Stimulated activated effector memory CD8-positive, alpha-beta T cell treated with anti-CD3 and anti-CD28 coated beads, Interleukin-12 subunit alpha, Interleukin-12 subunit beta, amount 100 ng/mL, for 72 hours (primary cell): ENCODE measurements at regions not wholly inside any gene's neighbourhood (a gene's known extent, or its start where the extent isn't known, plus 50 kb on each side); places are given as distances from the start of the nearest gene placed in this dataset.
"Not testable (repeated sequence)": the region's sequence is repeated elsewhere in the genome, so short reads cannot be mapped to it uniquely, and the experiment has no call there.

Experiments
- ATAC-seq: fragments of 150-1000 bp; cut with Tn5 transposase; 2 replicates; pipeline ENCODE4 v1.10.0; 2021
- DNase-seq, 2 donors: peaks; one replicate each; pipeline ENCODE4 v3.0.0; 2021 to 2022; ENCODE audit warnings: low spot score in 2 of 2
- H3K27ac Mint-ChIP-seq: one replicate; pipeline ENCODE4 v1.8.0; 2022; ENCODE audit warnings: mild to moderate bottlenecking, mixed read lengths
- H3K36me3 Mint-ChIP-seq: one replicate; pipeline ENCODE4 v1.8.0; 2022; ENCODE audit warnings: mild to moderate bottlenecking, mixed read lengths
- H3K4me1 Mint-ChIP-seq: one replicate; pipeline ENCODE4 v1.8.0; 2022; ENCODE audit warnings: mixed read lengths
- H3K4me3 Mint-ChIP-seq: one replicate; pipeline ENCODE4 v1.8.0; 2022; ENCODE audit warnings: mild to moderate bottlenecking, mixed read lengths
- H3K9me3 Mint-ChIP-seq: one replicate; pipeline ENCODE4 v1.8.0; 2022; ENCODE audit warnings: mixed read lengths

GRCh38 chr1:8154621-8155052 lies 128.5 kb upstream of the ERRFI1 start:
- H3K4me3 Mint-ChIP-seq, result no peak overlapping the region
- no peak for DNase-seq
- peaks cover 46% of the 10 kb centered on the region for H3K4me1 Mint-ChIP-seq
- no peak for ATAC-seq
- H3K36me3 Mint-ChIP-seq, result no peaks in the 10 kb centered on the region
- no peak overlapping the region for H3K27ac Mint-ChIP-seq
- no peaks in the 10 kb centered on the region for H3K9me3 Mint-ChIP-seq

- DNase-seq (no peak), ATAC-seq (no peak)
- H3K4me1 Mint-ChIP-seq, result peaks cover 42% of the 10 kb centered on the region
- no peaks in the 10 kb centered on the region for H3K36me3 Mint-ChIP-seq
- no peak overlapping the region for H3K27ac Mint-ChIP-seq
- H3K4me3 Mint-ChIP-seq, result no peak overlapping the region
- no peaks in the 10 kb centered on the region for H3K9me3 Mint-ChIP-seq
These were observed 127.9 kb upstream of the ERRFI1 start for GRCh38 chr1:8153961-8154360.

DNA sequence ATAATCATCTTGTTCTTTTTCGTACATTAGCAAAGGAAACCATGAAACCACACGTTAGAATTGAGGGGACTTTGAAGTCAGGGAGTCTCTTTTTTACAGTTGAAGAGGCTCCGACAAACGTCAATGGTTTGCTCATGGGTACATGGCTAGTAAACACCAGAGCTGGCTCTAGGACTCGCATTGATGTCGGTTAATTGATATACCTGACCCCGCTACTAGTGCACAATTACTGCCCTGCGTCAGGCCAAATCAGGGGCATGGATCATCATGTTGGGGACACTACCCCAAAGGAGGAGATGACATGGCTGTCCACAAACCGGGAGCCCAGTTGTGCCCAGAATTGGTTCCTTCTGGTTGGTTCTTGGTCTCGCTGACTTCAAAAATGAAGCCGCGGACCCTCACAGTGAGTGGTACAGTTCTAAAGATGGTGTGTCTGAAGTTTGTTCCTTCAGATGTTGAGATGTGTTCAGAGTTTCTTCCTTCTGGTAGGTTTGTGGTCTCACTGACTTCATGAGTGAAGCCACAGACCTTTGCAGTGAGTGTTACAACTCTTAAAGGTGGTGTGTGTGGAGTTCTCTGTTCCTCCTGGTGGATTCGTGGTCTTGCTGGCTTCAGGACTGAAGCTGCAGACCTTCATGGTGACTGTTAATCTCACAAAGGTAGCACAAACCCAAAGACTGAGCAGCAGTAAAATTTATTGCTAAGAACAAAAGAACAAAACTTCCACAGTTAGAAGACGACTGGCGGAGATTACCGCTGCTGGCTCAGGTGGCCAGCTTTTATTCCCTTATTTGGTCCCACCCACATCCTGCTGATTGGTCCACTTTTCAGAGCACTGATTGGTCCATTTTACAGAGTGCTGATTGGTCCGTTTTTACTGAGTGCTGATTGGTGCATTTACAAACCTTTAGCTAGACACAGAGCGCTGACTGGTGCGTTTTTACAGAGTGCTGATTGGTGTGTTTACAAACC lies 126.9 kb upstream of the ERRFI1 start:
- Mint-ChIP-seq H3K4me3 (peak overlapping the region; percentile 70), H3K27ac (peak overlapping the region; percentile 93), H3K9me3 (no peaks in the 10 kb centered on the region), H3K4me1 (peaks cover 39% of the 10 kb centered on the region), H3K36me3 (no peaks in the 10 kb centered on the region)
- DNase-seq (peak; percentile 18 to 77), ATAC-seq (peak; percentile 91)

DNA sequence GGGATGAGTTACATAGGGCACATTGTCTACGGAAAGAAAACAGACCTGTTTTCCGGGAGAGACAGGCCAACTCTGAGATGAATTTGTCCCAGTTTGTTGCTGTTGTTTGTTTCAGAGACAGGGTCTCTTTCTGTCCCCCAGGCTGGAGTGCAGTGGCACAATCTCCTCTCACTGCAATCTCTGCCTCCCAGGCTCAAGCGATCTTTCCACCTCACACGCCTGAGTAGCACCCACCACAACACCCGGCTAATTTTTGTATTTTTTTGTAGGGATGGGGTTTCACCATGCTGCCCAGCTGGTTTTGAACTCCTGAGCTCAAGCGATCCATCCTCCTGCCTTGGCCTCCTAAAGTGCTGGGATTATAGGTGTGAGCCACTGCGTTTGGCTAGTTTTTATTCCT lies 125.5 kb upstream of the ERRFI1 start:
- peak overlapping the region; percentile 70 for H3K4me3 Mint-ChIP-seq
- H3K27ac Mint-ChIP-seq, result no peak overlapping the region
- no peaks in the 10 kb centered on the region for H3K36me3 Mint-ChIP-seq
- no peak for ATAC-seq
- no peaks in the 10 kb centered on the region for H3K9me3 Mint-ChIP-seq
- DNase-seq, result no peak
- peaks cover 39% of the 10 kb centered on the region for H3K4me1 Mint-ChIP-seq

GRCh38 chr1:8149756-8150155 lies 123.6 kb upstream of the ERRFI1 start:
- not testable (repeated sequence) for H3K9me3 Mint-ChIP-seq, ATAC-seq, H3K4me3 Mint-ChIP-seq, H3K36me3 Mint-ChIP-seq, DNase-seq, H3K27ac Mint-ChIP-seq
- peaks cover 54% of the 10 kb centered on the region for H3K4me1 Mint-ChIP-seq

GRCh38 chr1:8147956-8148355 lies 121.8 kb upstream of the ERRFI1 start:
- Mint-ChIP-seq H3K4me3 (no peak overlapping the region), H3K4me1 (peaks cover 48% of the 10 kb centered on the region)
- ATAC-seq, result no peak

GRCh38 chr1:8146257-8146855 lies 120.2 kb upstream of the ERRFI1 start:
- Mint-ChIP-seq H3K9me3 (no peaks in the 10 kb centered on the region), H3K4me1 (peaks cover 32% of the 10 kb centered on the region), H3K4me3 (no peak overlapping the region), H3K36me3 (no peaks in the 10 kb centered on the region), H3K27ac (peak overlapping the region; percentile 41)
- ATAC-seq (no peak), DNase-seq (no peak)

More at GRCh38 chr1:8147956-8148355, 121.8 kb upstream of the ERRFI1 start:
- Mint-ChIP-seq H3K27ac (no peak overlapping the region), H3K9me3 (no peaks in the 10 kb centered on the region), H3K36me3 (no peaks in the 10 kb centered on the region)
- DNase-seq, result no peak

DNA sequence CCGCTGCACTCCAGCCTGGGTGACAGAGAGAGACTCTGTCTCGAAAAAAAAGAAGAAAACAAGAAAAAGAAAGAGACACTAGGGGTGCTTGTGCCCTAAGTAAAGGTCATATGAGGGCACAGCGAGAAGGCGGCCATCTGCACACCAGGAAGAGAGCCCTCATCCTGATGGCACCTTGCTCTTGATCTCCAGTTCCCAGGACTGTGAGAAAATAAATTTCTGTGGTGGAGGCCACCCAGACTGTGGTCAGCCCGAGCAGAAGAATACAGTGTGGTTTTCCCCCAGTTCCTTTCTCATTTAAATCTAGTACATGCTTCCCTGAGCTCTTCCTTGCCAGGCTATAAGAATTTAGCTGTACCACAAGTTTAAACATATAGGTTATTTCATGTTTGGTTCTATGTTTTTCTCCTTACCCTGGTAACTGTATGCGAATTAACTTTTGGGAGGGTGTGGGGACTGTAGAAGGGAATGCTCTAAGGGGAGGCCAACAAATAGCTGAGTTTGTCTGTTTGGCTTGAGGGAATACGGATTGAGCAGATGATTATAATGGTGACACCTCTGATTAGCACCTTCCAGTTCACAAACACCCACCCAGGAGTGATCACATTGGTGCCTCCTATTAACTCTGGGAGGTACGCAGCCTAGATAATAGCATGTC lies 119.6 kb upstream of the ERRFI1 start:
- no peaks in the 10 kb centered on the region for H3K36me3 Mint-ChIP-seq
- H3K4me1 Mint-ChIP-seq, result peaks cover 25% of the 10 kb centered on the region
- H3K9me3 Mint-ChIP-seq, result no peaks in the 10 kb centered on the region
- H3K4me3 Mint-ChIP-seq, result no peak overlapping the region
- peak overlapping the region; percentile 41 for H3K27ac Mint-ChIP-seq
- DNase-seq (no peak), ATAC-seq (no peak)

GRCh38 chr1:8144323-8144722 lies 118.2 kb upstream of the ERRFI1 start:
- Mint-ChIP-seq H3K27ac (peak overlapping the region; percentile 15), H3K36me3 (no peaks in the 10 kb centered on the region), H3K4me1 (peaks cover 22% of the 10 kb centered on the region), H3K9me3 (no peaks in the 10 kb centered on the region), H3K4me3 (no peak overlapping the region)
- no peak for ATAC-seq
- no peak for DNase-seq

DNA sequence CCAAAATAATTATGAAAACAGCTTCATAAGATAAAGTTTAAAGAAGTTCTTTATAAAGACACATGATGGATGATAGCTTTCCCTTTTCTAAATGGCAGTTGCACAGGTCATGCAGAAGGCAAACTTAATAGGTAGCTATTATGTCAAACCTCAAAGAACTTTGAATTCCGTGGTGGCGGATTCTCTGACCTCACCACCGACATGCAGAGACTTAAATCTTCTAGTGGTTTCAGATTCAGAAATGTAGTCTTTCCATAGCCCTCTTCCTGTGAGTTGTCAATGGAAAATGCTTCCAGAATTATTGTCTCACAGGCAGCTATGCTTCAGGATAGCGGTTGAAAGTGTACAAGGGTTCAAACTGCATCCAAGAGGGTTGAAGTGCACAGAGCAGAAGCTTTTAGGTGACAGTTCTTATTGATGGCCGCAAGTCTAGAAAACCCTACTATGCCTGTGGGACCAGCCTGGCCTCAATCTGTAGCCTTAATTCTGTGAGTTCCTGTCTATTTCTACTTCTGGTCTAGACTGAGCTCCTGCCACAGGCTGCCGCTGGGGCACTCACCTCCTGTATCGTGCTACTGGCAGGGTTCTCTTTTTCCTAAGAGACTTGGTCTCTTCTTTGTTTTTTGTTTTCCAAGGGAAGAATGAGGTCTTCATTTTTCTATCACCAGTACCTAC lies 117.0 kb upstream of the ERRFI1 start:
- H3K27ac Mint-ChIP-seq, result no peak overlapping the region
- no peak for ATAC-seq
- no peak overlapping the region for H3K4me3 Mint-ChIP-seq
- no peak for DNase-seq
- H3K36me3 Mint-ChIP-seq, result no peaks in the 10 kb centered on the region
- H3K9me3 Mint-ChIP-seq, result no peaks in the 10 kb centered on the region
- H3K4me1 Mint-ChIP-seq, result peaks cover 17% of the 10 kb centered on the region

DNA sequence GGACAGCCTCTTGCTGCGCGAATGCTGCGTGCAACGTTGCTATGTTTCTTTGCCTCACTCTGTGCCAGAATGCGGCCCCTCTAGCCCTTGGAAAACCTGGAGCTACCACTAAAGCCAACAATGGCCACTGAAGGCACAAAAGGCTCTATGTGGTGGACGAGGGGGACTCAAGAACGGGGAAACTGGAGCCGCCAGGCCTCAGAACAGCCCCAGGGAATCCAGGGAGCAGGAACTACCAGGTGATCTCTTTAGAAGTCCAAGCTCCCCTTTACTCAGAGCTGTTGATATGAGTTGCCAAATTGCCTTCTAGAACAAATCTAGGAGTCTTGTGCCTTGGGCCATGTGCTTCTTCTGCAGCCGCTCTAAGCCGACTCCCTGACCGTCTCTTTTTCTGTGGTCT lies 113.8 kb upstream of the ERRFI1 start:
- ATAC-seq (no peak), DNase-seq (no peak)
- Mint-ChIP-seq H3K4me3 (no peak overlapping the region), H3K36me3 (peaks cover 5% of the 10 kb centered on the region), H3K9me3 (no peaks in the 10 kb centered on the region), H3K4me1 (peaks cover 4% of the 10 kb centered on the region), H3K27ac (no peak overlapping the region)

GRCh38 chr1:8139383-8139782 lies 113.3 kb upstream of the ERRFI1 start:
- Mint-ChIP-seq H3K27ac (no peak overlapping the region), H3K36me3 (peaks cover 6% of the 10 kb centered on the region)

GRCh38 chr1:8138673-8139072 lies 112.6 kb upstream of the ERRFI1 start:
- Mint-ChIP-seq H3K36me3 (peaks cover 6% of the 10 kb centered on the region), H3K4me1 (no peaks in the 10 kb centered on the region), H3K9me3 (no peaks in the 10 kb centered on the region), H3K27ac (no peak overlapping the region), H3K4me3 (no peak overlapping the region)
- ATAC-seq (no peak), DNase-seq (no peak)

More at GRCh38 chr1:8139383-8139782, 113.3 kb upstream of the ERRFI1 start:
- Mint-ChIP-seq H3K9me3 (no peaks in the 10 kb centered on the region), H3K4me1 (no peaks in the 10 kb centered on the region), H3K4me3 (no peak overlapping the region)
- DNase-seq (no peak), ATAC-seq (no peak)

DNA sequence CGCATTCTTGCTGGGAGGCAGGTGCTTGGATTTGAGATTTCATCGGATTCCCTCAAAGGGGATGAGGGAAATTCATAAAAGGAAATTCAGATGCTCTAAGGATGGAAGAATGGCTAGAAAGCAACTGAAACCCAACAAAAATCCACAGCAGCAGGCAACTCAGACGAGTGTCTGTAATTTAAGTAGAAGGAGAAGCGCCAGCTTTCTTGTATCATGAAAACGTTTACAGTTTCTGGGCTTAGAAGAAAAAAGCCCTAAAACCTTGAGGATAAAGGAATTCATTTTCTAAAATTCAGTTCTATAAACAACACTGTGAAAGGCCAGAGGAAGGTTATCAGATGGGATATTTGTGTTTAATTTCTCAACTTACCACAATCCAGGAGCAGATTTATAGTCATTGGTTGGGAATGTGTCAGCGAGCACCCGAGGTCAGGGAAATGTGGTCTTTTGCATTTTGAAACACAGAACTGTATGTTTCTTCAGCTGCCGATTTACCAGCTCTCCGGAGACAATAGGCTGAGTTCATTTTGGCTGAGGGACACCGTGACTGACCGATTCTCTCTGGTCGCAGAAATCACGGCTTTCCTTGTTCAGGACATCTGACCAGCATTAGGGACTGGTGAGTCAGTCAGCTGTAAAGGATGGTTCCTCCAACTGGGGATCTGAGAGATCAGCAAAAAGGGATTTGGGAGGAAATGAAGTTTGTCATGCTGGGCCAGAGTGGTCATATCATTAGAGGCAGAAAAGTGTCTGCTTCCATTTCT lies 111.6 kb upstream of the ERRFI1 start:
- Mint-ChIP-seq H3K27ac (no peak overlapping the region), H3K9me3 (no peaks in the 10 kb centered on the region), H3K4me1 (peaks cover under 1% of the 10 kb centered on the region), H3K4me3 (no peak overlapping the region), H3K36me3 (peaks cover 6% of the 10 kb centered on the region)
- DNase-seq, result no peak
- no peak for ATAC-seq
